GM18511 (cell line): ENCODE measurements at regions not wholly inside any gene's neighbourhood (a gene's known extent, or its start where the extent isn't known, plus 50 kb on each side); places are given as distances from the start of the nearest gene placed in this dataset.
"Not testable (repeated sequence)": the region's sequence is repeated elsewhere in the genome, so short reads cannot be mapped to it uniquely, and the experiment has no call there.

Experiments used
- ATAC-seq: cut with Tn5 transposase; IDR thresholded peaks from one replicate; pipeline ENCODE4 v1.9.1; 2021; ENCODE audit warnings: mild to moderate bottlenecking, moderate library complexity; ENCODE audit not compliant: unreplicated experiment

GRCh38 chr10:36462194-36462593, 663.2 kb upstream of the ANKRD30A start:
- ATAC-seq: no peak

- ATAC-seq: not testable (repeated sequence)
These were observed 667.0 kb upstream of the ANKRD30A start for GRCh38 chr10:36458437-36458836.

- no peak for ATAC-seq
These were observed 667.6 kb upstream of the ANKRD30A start for GRCh38 chr10:36457751-36458150.

- no peak for ATAC-seq
These were observed 669.8 kb upstream of the ANKRD30A start for GRCh38 chr10:36455526-36456133.

- ATAC-seq: no peak
These were observed 672.5 kb upstream of the ANKRD30A start for GRCh38 chr10:36452851-36453250.

GRCh38 chr10:36451391-36451970, 673.9 kb upstream of the ANKRD30A start:
- ATAC-seq: no peak

- no peak for ATAC-seq
These were observed 675.0 kb upstream of the ANKRD30A start for GRCh38 chr10:36450380-36450779.

GRCh38 chr10:36448760-36449691, 676.4 kb upstream of the ANKRD30A start:
- ATAC-seq: no peak

- no peak for ATAC-seq
These were observed 678.5 kb upstream of the ANKRD30A start for GRCh38 chr10:36446881-36447280.

- no peak for ATAC-seq
These were observed 682.2 kb upstream of the ANKRD30A start for GRCh38 chr10:36443233-36443632.

- no peak for ATAC-seq
These were observed 683.8 kb upstream of the ANKRD30A start for GRCh38 chr10:36441557-36441956.

- no peak for ATAC-seq
These were observed 684.9 kb upstream of the ANKRD30A start for GRCh38 chr10:36440539-36440938.

- ATAC-seq: no peak
These were observed 688.0 kb upstream of the ANKRD30A start for GRCh38 chr10:36437367-36437766.

GRCh38 chr10:36428507-36428906, 696.9 kb upstream of the ANKRD30A start:
- ATAC-seq: no peak

GRCh38 chr10:36425131-36425797, 700.1 kb upstream of the ANKRD30A start:
- ATAC-seq: no peak

GRCh38 chr10:36424502-36424901, 700.9 kb upstream of the ANKRD30A start:
- ATAC-seq: no peak

- ATAC-seq: no peak
These were observed 701.6 kb upstream of the ANKRD30A start for GRCh38 chr10:36423821-36424248.

- no peak for ATAC-seq
These were observed 703.4 kb upstream of the ANKRD30A start for GRCh38 chr10:36421992-36422391.

- ATAC-seq: no peak
These were observed 708.9 kb upstream of the ANKRD30A start for GRCh38 chr10:36416513-36416912.

GRCh38 chr10:36412942-36413341, 712.5 kb upstream of the ANKRD30A start:
- no peak for ATAC-seq

- not testable (repeated sequence) for ATAC-seq
These were observed 725.2 kb upstream of the ANKRD30A start for GRCh38 chr10:36400238-36400637.
